Peyer's patch (tissue), 4 donors: ENCODE measurements at regions not wholly inside any gene's neighbourhood (a gene's known extent, or its start where the extent isn't known, plus 50 kb on each side); places are given as distances from the start of the nearest gene placed in this dataset.

Source experiments
- DNase-seq, 3 donors: peaks; one replicate each; pipeline ENCODE4 v3.0.0-alpha.2; 2017 to 2019
- H3K27ac ChIP-seq, 4 donors: fragments of 200-600 bp; sonication (generic); one replicate each; pipeline ENCODE4 v1.5.1; 2016 to 2019
- H3K27me3 ChIP-seq, 2 donors: fragments of 200-600 bp; sonication (generic); one replicate each; pipeline ENCODE4 v1.5.1; 2019
- H3K36me3 ChIP-seq, 3 donors: fragments of 200-600 bp; sonication (generic); one replicate each; pipeline ENCODE4 v1.5.1; 2016 to 2019
- H3K4me1 ChIP-seq, 4 donors: fragments of 200-600 bp; sonication (generic); one replicate each; pipeline ENCODE4 v1.5.1; 2016 to 2019
- H3K4me3 ChIP-seq, 4 donors: fragments of 200-600 bp; sonication (generic); 1 replicate in 3 of 4; 2 replicates in 1 of 4; pipeline ENCODE4 v1.5.1; 2016 to 2019; ENCODE audit warnings: mild to moderate bottlenecking in 1 of 4
- H3K9me3 ChIP-seq, 4 donors: fragments of 200-600 bp; sonication (generic); one replicate each; pipeline ENCODE4 v1.5.1; 2016 to 2019; ENCODE audit warnings: mild to moderate bottlenecking in 1 of 4
- CTCF ChIP-seq, 6 experiments: fragments of 450-650 bp in 4 of 6; fragments of 200-600 bp in 2 of 6; sonication (generic) in 1 of 6; IDR thresholded peaks; one replicate each; pipeline ENCODE4 v1.5.1; 2017 to 2019; ENCODE audit warnings: antibody characterized with exemption in 6 of 6, mild to moderate bottlenecking in 3 of 6, moderate library complexity in 1 of 6
- POLR2A ChIP-seq, 2 donors: fragments of 450-650 bp; IDR thresholded peaks; one replicate each; pipeline ENCODE4 v1.5.1; 2017; ENCODE audit warnings: antibody characterized with exemption in 2 of 2, mild to moderate bottlenecking in 2 of 2, moderate library complexity in 2 of 2

GRCh38 chr5:20609126-20609525 lies 621.1 kb upstream of the CDH18 start:
- Histone ChIP-seq H3K27ac (no peak overlapping the region), H3K27me3 (no peaks in the 10 kb centered on the region), H3K4me1 (no peaks in the 10 kb centered on the region), H3K36me3 (no peaks in the 10 kb centered on the region), H3K4me3 (no peak overlapping the region), H3K9me3 (no peaks in the 10 kb centered on the region)
- TF ChIP-seq POLR2A (IDR thresholded peaks at IDR 0.05) = no peak
- TF ChIP-seq CTCF (IDR thresholded peaks at IDR 0.05) = no peak
- no peak for DNase-seq

- H3K27me3 ChIP-seq = no peaks in the 10 kb centered on the region
- no peaks in the 10 kb centered on the region for H3K36me3 ChIP-seq
- DNase-seq = no peak
- TF ChIP-seq POLR2A (IDR thresholded peaks at IDR 0.05) (no peak), CTCF (IDR thresholded peaks at IDR 0.05) (no peak)
- no peak overlapping the region for H3K27ac ChIP-seq
- no peak overlapping the region for H3K4me3 ChIP-seq
- H3K4me1 ChIP-seq = no peaks in the 10 kb centered on the region
- no peaks in the 10 kb centered on the region for H3K9me3 ChIP-seq
Measured at GRCh38 chr5:20608567-20608966, 620.6 kb upstream of the CDH18 start.

GRCh38 chr5:20605732-20606525 lies 617.9 kb upstream of the CDH18 start:
- TF ChIP-seq CTCF (IDR thresholded peaks at IDR 0.05) = no peak
- TF ChIP-seq POLR2A (IDR thresholded peaks at IDR 0.05) = no peak
- H3K27me3 ChIP-seq = no peaks in the 10 kb centered on the region
- no peaks in the 10 kb centered on the region for H3K36me3 ChIP-seq
- DNase-seq = no peak
- H3K27ac ChIP-seq = no peak overlapping the region
- H3K4me3 ChIP-seq = no peak overlapping the region
- no peaks in the 10 kb centered on the region for H3K9me3 ChIP-seq
- no peaks in the 10 kb centered on the region for H3K4me1 ChIP-seq

- no peak for DNase-seq
- no peaks in the 10 kb centered on the region for H3K9me3 ChIP-seq
- no peaks in the 10 kb centered on the region for H3K27me3 ChIP-seq
- no peak for TF ChIP-seq POLR2A (IDR thresholded peaks at IDR 0.05)
- TF ChIP-seq CTCF (IDR thresholded peaks at IDR 0.05) = no peak
- no peaks in the 10 kb centered on the region for H3K4me1 ChIP-seq
- no peaks in the 10 kb centered on the region for H3K36me3 ChIP-seq
- H3K27ac ChIP-seq = no peak overlapping the region
- no peak overlapping the region for H3K4me3 ChIP-seq
Measured at GRCh38 chr5:20604992-20605391, 617.0 kb upstream of the CDH18 start.

- no peak for DNase-seq
- TF ChIP-seq CTCF (IDR thresholded peaks at IDR 0.05) (no peak), POLR2A (IDR thresholded peaks at IDR 0.05) (no peak)
- Histone ChIP-seq H3K9me3 (no peaks in the 10 kb centered on the region), H3K36me3 (no peaks in the 10 kb centered on the region), H3K4me1 (no peaks in the 10 kb centered on the region), H3K27ac (no peak overlapping the region), H3K27me3 (no peaks in the 10 kb centered on the region), H3K4me3 (no peak overlapping the region)
Measured at GRCh38 chr5:20601678-20602100, 613.7 kb upstream of the CDH18 start.
